GM20000 (cell line): ENCODE measurements at regions not wholly inside any gene's neighbourhood (a gene's known extent, or its start where the extent isn't known, plus 50 kb on each side); places are given as distances from the start of the nearest gene placed in this dataset.

ENCODE experiments used
- DNase-seq: peaks from one replicate; pipeline ENCODE4 v3.0.0; 2012; ENCODE audit warnings: low spot score
- CTCF ChIP-seq: IDR thresholded peaks from 2 replicates; pipeline ENCODE4 v1.5.1; 2012; ENCODE audit warnings: mild to moderate bottlenecking, control low read depth; ENCODE audit errors: extremely low read depth, missing control alignments

GRCh38 chr17:72175787-72176515 lies 55.1 kb downstream of the SOX9 start:
- TF ChIP-seq CTCF, result no peak
- no peak for DNase-seq

GRCh38 chr17:72176516-72176851 lies 55.7 kb downstream of the SOX9 start:
- TF ChIP-seq CTCF, result no peak
- no peak for DNase-seq

- DNase-seq, result no peak
- TF ChIP-seq CTCF, result no peak
Measured at GRCh38 chr17:72176951-72177660, 56.3 kb downstream of the SOX9 start.

GRCh38 chr17:72177738-72178137 lies 56.9 kb downstream of the SOX9 start:
- no peak for DNase-seq
- TF ChIP-seq CTCF, result no peak

GRCh38 chr17:72182371-72182873 lies 61.6 kb downstream of the SOX9 start:
- no peak for DNase-seq
- TF ChIP-seq CTCF, result no peak

- DNase-seq, result no peak
- no peak for TF ChIP-seq CTCF
Measured at GRCh38 chr17:72183194-72183685, 62.4 kb downstream of the SOX9 start.

GRCh38 chr17:72184805-72185204 lies 64.0 kb downstream of the SOX9 start:
- no peak for DNase-seq
- TF ChIP-seq CTCF, result no peak
